HUES64 (cell line): ENCODE measurements at regions not wholly inside any gene's neighbourhood (a gene's known extent, or its start where the extent isn't known, plus 50 kb on each side); places are given as distances from the start of the nearest gene placed in this dataset.

Experiments used
- H3K27ac ChIP-seq: 2 replicates; pipeline ENCODE4 v1.7.0; 2013; ENCODE audit warnings: low read depth, low read length, inconsistent platforms
- H3K27me3 ChIP-seq: 2 replicates; pipeline ENCODE4 v1.6.1; 2013; ENCODE audit warnings: mild to moderate bottlenecking, low read length; ENCODE audit not compliant: insufficient read depth
- H3K36me3 ChIP-seq: 2 replicates; pipeline ENCODE4 v1.6.1; 2013; ENCODE audit warnings: mild to moderate bottlenecking, low read length; ENCODE audit not compliant: insufficient read depth
- H3K4me1 ChIP-seq: 2 replicates; pipeline ENCODE4 v1.6.1; 2013; ENCODE audit warnings: mild to moderate bottlenecking, low read length, moderate library complexity; ENCODE audit not compliant: insufficient read depth
- H3K4me3 ChIP-seq: 2 replicates; pipeline ENCODE4 v1.5.1; 2013; ENCODE audit warnings: mild to moderate bottlenecking, low read length, moderate library complexity
- H3K9ac ChIP-seq: 2 replicates; pipeline ENCODE4 v1.6.1; 2013; ENCODE audit warnings: mild to moderate bottlenecking, low read depth, low read length
- H3K9me3 ChIP-seq: 2 replicates; pipeline ENCODE4 v1.6.1; 2013; ENCODE audit warnings: low read depth, low read length; ENCODE audit not compliant: insufficient read depth
- WGBS: fragments of 150-250, 120-280 bp; methylation state at CpG from one replicate; pipeline ENCODE4 v1.1.7; 2013; ENCODE audit warnings: missing lambda C conversion rate; 5-methylcytosine and 5-hydroxymethylcytosine counted together

DNA sequence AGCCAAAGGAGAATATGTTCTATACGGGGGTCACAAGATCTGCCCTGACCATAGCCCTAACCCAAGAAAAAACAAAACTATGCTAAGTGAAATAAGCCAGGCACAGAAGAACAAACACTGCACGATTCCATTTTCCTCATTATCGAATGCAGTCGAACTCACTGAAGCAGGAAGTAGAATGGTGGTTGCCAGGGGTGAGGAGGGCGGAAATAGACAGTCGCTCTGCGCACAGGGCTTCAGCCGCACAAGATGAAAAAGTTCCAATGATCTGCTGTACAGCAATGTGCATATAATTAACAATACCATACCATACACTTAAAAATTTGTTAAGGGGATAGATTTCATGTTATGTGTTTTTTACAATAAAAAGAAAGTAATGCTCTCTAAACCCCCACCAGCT is 257.7 kb downstream of the TXNL1 start:
- no peak overlapping the region for H3K27ac ChIP-seq
- no peak overlapping the region for H3K4me3 ChIP-seq
- H3K27me3 ChIP-seq, result no peaks in the 10 kb centered on the region
- no peaks in the 10 kb centered on the region for H3K36me3 ChIP-seq
- WGBS, result 97% methylated on average over 8 of the region's 8 CpGs
- no peaks in the 10 kb centered on the region for H3K9me3 ChIP-seq
- no peak overlapping the region for H3K9ac ChIP-seq
- H3K4me1 ChIP-seq, result no peaks in the 10 kb centered on the region

DNA sequence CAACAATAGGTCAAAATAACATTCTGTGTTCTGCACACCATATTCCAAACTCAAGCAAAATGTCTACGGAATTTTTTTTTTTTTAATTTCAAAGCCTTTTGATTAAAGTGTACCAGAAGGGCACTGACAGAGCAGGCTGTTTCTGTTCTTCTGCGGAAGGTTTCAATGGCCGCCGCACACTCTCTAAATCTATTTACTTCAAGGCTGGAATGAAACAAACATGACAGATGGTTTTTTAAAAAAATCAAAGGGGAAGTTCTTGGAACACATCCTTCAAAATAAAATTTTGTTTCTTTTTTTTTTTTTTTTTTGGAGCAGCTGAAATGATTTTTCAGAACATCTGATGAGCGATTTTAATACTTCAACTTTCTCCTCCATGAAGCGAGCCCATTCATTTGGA is 259.1 kb downstream of the TXNL1 start:
- WGBS, result 93% methylated on average over 5 of the region's 6 CpGs
- Histone ChIP-seq H3K9me3 (no peaks in the 10 kb centered on the region), H3K9ac (no peak overlapping the region), H3K27ac (no peak overlapping the region), H3K36me3 (no peaks in the 10 kb centered on the region), H3K4me3 (no peak overlapping the region), H3K27me3 (no peaks in the 10 kb centered on the region), H3K4me1 (no peaks in the 10 kb centered on the region)

- Histone ChIP-seq H3K9ac (no peak overlapping the region), H3K36me3 (no peaks in the 10 kb centered on the region), H3K4me3 (no peak overlapping the region), H3K27me3 (no peaks in the 10 kb centered on the region), H3K27ac (no peak overlapping the region), H3K9me3 (no peaks in the 10 kb centered on the region), H3K4me1 (no peaks in the 10 kb centered on the region)
- WGBS, result 93% methylated on average over 9 of the region's 9 CpGs
These were observed 261.2 kb downstream of the TXNL1 start for GRCh38 chr18:56377231-56377630.

GRCh38 chr18:56374007-56374655 is 264.3 kb downstream of the TXNL1 start:
- H3K4me3 ChIP-seq, result no peak overlapping the region
- H3K4me1 ChIP-seq, result no peaks in the 10 kb centered on the region
- H3K36me3 ChIP-seq, result no peaks in the 10 kb centered on the region
- no peak overlapping the region for H3K9ac ChIP-seq
- no peak overlapping the region for H3K27ac ChIP-seq
- 94% methylated on average over 3 of the region's 3 CpGs for WGBS
- H3K9me3 ChIP-seq, result no peaks in the 10 kb centered on the region
- no peaks in the 10 kb centered on the region for H3K27me3 ChIP-seq

DNA sequence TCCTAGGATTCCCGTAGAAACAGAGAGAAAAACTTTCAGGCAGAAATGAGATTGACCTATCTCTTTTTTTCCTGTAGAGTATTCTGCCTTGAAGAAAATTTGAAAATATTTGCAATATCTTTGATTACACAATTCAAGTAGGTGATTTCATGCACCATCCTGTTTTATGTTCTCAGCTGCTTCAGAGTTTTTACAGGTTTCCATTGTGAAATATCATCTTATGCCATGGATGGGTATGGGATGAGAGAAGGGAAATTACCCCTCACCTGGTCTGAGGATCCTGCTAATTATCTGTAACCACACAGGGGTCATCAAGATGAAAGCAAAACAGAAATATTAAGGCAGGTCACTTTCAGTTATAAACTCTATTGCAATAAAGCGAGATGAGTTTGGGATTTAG is 264.8 kb downstream of the TXNL1 start:
- H3K4me3 ChIP-seq, result no peak overlapping the region
- H3K9ac ChIP-seq, result no peak overlapping the region
- H3K36me3 ChIP-seq, result no peaks in the 10 kb centered on the region
- H3K4me1 ChIP-seq, result no peaks in the 10 kb centered on the region
- no peaks in the 10 kb centered on the region for H3K27me3 ChIP-seq
- no peaks in the 10 kb centered on the region for H3K9me3 ChIP-seq
- 95% methylated on average over 2 of the region's 2 CpGs for WGBS
- H3K27ac ChIP-seq, result no peak overlapping the region

DNA sequence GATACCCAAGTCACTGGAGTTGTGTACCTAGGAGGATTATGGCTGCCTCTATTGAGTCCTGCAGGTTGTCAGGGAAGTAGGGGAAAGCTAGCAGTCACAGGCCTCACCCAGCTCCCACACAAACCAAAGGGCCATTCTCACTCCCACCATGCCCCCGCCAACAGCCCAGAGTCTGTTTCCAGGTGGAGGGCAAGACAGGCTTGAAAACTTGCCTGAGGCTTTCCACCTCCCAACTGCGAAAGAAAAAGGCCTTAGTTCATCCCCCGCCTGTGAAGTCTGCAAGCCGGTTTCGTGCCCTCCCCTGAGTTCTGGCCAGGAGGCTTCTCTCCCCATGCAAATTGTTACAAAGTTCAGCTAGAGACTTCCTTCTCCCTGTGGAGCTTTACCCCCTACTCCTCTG is 270.3 kb downstream of the TXNL1 start:
- H3K9me3 ChIP-seq, result peaks cover 6% of the 10 kb centered on the region; the same call in 1 of the 2 replicates
- no peaks in the 10 kb centered on the region for H3K4me1 ChIP-seq
- no peaks in the 10 kb centered on the region for H3K36me3 ChIP-seq
- no peaks in the 10 kb centered on the region for H3K27me3 ChIP-seq
- H3K4me3 ChIP-seq, result no peak overlapping the region
- 87% methylated on average over 5 of the region's 5 CpGs for WGBS
- H3K9ac ChIP-seq, result no peak overlapping the region
- no peak overlapping the region for H3K27ac ChIP-seq

DNA sequence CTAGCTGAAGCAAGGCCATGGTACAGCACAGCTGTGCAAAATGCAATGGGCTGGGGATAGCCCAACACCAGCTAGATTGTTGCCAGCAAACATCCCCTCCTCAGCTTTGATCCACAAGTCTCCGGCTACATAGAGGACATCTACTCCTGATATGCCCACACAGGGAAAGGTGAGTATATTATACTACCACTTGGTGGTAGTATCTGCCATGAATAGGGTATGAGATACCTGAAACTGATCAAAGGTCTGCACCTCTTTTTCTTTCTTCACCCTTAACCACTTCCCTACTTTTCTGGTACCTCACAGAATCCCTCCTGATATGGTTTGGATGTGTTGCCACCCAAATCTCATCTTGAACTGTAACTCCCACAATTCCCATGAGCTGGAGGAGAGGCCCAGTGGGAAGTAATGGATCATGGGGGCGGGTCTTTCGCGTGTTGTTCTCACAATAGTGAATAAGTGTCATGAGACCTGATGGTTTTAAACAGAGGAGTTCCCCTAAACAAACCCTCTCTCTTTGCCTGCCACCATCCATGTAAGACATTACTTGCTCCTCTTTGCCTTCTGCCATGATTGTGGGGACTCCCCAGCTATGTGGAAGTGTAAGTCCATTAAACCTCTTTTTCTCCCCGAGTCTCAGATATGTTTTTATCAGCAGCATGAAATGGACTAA is 279.6 kb downstream of the TXNL1 start:
- Histone ChIP-seq H3K36me3 (no peaks in the 10 kb centered on the region), H3K9me3 (peaks cover 24% of the 10 kb centered on the region), H3K9ac (no peak overlapping the region), H3K27me3 (no peaks in the 10 kb centered on the region), H3K4me1 (no peaks in the 10 kb centered on the region), H3K4me3 (no peak overlapping the region), H3K27ac (no peak overlapping the region)
- 80% methylated on average over 2 of the region's 5 CpGs for WGBS

- no peaks in the 10 kb centered on the region for H3K27me3 ChIP-seq
- H3K4me1 ChIP-seq, result no peaks in the 10 kb centered on the region; the same call in 1 of the 2 replicates
- no peaks in the 10 kb centered on the region for H3K36me3 ChIP-seq
- H3K9ac ChIP-seq, result no peak overlapping the region
- whole genome bisulfite sequencing, result 97% methylated on average over 2 of the region's 2 CpGs
- no peak overlapping the region for H3K4me3 ChIP-seq
- peaks cover 15% of the 10 kb centered on the region for H3K9me3 ChIP-seq
- no peak overlapping the region for H3K27ac ChIP-seq
These were observed 284.6 kb downstream of the TXNL1 start for GRCh38 chr18:56353663-56354260.

GRCh38 chr18:56351911-56352500 is 286.4 kb downstream of the TXNL1 start:
- 52% methylated on average over 6 of the region's 6 CpGs for WGBS

GRCh38 chr18:56337507-56337906 is 300.9 kb downstream of the TXNL1 start:
- H3K9me3 ChIP-seq, result 0 out of 2 replicates have a peak, but pooled peaks cover 2% of the 10 kb centered on the region
- H3K27ac ChIP-seq, result no peak overlapping the region
- no peaks in the 10 kb centered on the region for H3K27me3 ChIP-seq
- H3K4me3 ChIP-seq, result no peak overlapping the region
- H3K9ac ChIP-seq, result no peak overlapping the region
- WGBS, result 87% methylated on average over 4 of the region's 4 CpGs
- no peaks in the 10 kb centered on the region for H3K4me1 ChIP-seq
- H3K36me3 ChIP-seq, result no peaks in the 10 kb centered on the region

More at GRCh38 chr18:56351911-56352500, 286.4 kb downstream of the TXNL1 start:
- Histone ChIP-seq H3K4me1 (no peaks in the 10 kb centered on the region; the same call in 1 of the 2 replicates), H3K4me3 (no peak overlapping the region), H3K27ac (no peak overlapping the region), H3K27me3 (no peaks in the 10 kb centered on the region), H3K9ac (no peak overlapping the region), H3K9me3 (peaks cover 15% of the 10 kb centered on the region), H3K36me3 (no peaks in the 10 kb centered on the region)

- 0 out of 2 replicates have a peak, but pooled peaks cover 2% of the 10 kb centered on the region for H3K9me3 ChIP-seq
- H3K27ac ChIP-seq, result no peak overlapping the region
- no peaks in the 10 kb centered on the region for H3K36me3 ChIP-seq
- no peaks in the 10 kb centered on the region for H3K27me3 ChIP-seq
- no peak overlapping the region for H3K9ac ChIP-seq
- no peak overlapping the region for H3K4me3 ChIP-seq
- H3K4me1 ChIP-seq, result no peaks in the 10 kb centered on the region
- 100% methylated on average over 1 of the region's 2 CpGs for WGBS
These were observed 304.6 kb downstream of the TXNL1 start for GRCh38 chr18:56333839-56334238.
